Fibroblast of lung (primary cell): ENCODE measurements at regions not wholly inside any gene's neighbourhood (a gene's known extent, or its start where the extent isn't known, plus 50 kb on each side); places are given as distances from the start of the nearest gene placed in this dataset.

Experiments
- EZH2 ChIP-seq: IDR thresholded peaks from 2 replicates; pipeline ENCODE4 v1.5.1; 2012; ENCODE audit warnings: low read length, control low read depth, mild to moderate bottlenecking; ENCODE audit errors: missing control alignments
- TF ChIP-seq, protein P1 (sequence below), 2 donors: IDR thresholded peaks in 1 of 2; conservative IDR thresholded peaks in 1 of 2; 1 replicate in 1 of 2; 2 replicates in 1 of 2; pipeline ENCODE4 v1.5.1; 2011 to 2012; ENCODE audit warnings: low read length in 2 of 2, control low read depth in 1 of 2, inconsistent platforms in 1 of 2, low read depth in 1 of 2, mild to moderate bottlenecking in 1 of 2

GRCh38 chr13:109875746-109876145 lies 89.4 kb upstream of the IRS2 start:
- TF ChIP-seq, protein P1, sequence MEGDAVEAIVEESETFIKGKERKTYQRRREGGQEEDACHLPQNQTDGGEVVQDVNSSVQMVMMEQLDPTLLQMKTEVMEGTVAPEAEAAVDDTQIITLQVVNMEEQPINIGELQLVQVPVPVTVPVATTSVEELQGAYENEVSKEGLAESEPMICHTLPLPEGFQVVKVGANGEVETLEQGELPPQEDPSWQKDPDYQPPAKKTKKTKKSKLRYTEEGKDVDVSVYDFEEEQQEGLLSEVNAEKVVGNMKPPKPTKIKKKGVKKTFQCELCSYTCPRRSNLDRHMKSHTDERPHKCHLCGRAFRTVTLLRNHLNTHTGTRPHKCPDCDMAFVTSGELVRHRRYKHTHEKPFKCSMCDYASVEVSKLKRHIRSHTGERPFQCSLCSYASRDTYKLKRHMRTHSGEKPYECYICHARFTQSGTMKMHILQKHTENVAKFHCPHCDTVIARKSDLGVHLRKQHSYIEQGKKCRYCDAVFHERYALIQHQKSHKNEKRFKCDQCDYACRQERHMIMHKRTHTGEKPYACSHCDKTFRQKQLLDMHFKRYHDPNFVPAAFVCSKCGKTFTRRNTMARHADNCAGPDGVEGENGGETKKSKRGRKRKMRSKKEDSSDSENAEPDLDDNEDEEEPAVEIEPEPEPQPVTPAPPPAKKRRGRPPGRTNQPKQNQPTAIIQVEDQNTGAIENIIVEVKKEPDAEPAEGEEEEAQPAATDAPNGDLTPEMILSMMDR (conservative IDR thresholded peaks at IDR 0.05 in 1 of 2, IDR thresholded peaks at IDR 0.05 in 1 of 2; ENCODE audit: low read depth in 1 of 2, low read length in 2 of 2) = no peak
- TF ChIP-seq EZH2 = no peak
